Activated naive CD8-positive, alpha-beta T cell treated with anti-CD3 and anti-CD28 coated beads for 36 hours (primary cell): ENCODE measurements at regions not wholly inside any gene's neighbourhood (a gene's known extent, or its start where the extent isn't known, plus 50 kb on each side); places are given as distances from the start of the nearest gene placed in this dataset.

ENCODE experiments used
- DNase-seq: peaks from one replicate; pipeline ENCODE4 v3.0.0; 2021
- H3K27ac Mint-ChIP-seq: one replicate; pipeline ENCODE4 v1.8.0; 2022; ENCODE audit warnings: mild to moderate bottlenecking, moderate library complexity, mixed read lengths
- H3K27me3 Mint-ChIP-seq: one replicate; pipeline ENCODE4 v1.8.0; 2022; ENCODE audit warnings: mild to moderate bottlenecking, mixed read lengths
- H3K36me3 Mint-ChIP-seq: one replicate; pipeline ENCODE4 v1.8.0; 2021; ENCODE audit warnings: mild to moderate bottlenecking, mixed read lengths
- H3K4me1 Mint-ChIP-seq: one replicate; pipeline ENCODE4 v1.8.0; 2021; ENCODE audit warnings: mixed read lengths
- H3K4me3 Mint-ChIP-seq: one replicate; pipeline ENCODE4 v1.8.0; 2022; ENCODE audit warnings: mild to moderate bottlenecking, moderate library complexity, mixed read lengths
- H3K9me3 Mint-ChIP-seq: one replicate; pipeline ENCODE4 v1.8.0; 2022; ENCODE audit warnings: mixed read lengths

- no peak for DNase-seq
- no peaks in the 10 kb centered on the region for H3K36me3 Mint-ChIP-seq
- no peak overlapping the region for H3K27ac Mint-ChIP-seq
- no peaks in the 10 kb centered on the region for H3K4me1 Mint-ChIP-seq
- H3K27me3 Mint-ChIP-seq = peaks cover 14% of the 10 kb centered on the region
- no peaks in the 10 kb centered on the region for H3K9me3 Mint-ChIP-seq
- no peak overlapping the region for H3K4me3 Mint-ChIP-seq
Observed at GRCh38 chr22:34861787-34862186, 204.2 kb upstream of the ISX start.

- Mint-ChIP-seq H3K36me3 (no peaks in the 10 kb centered on the region), H3K9me3 (no peaks in the 10 kb centered on the region), H3K4me3 (no peak overlapping the region), H3K27ac (no peak overlapping the region), H3K4me1 (peaks cover 2% of the 10 kb centered on the region), H3K27me3 (peaks cover 27% of the 10 kb centered on the region)
- DNase-seq = no peak
Observed at GRCh38 chr22:34866081-34866480, 199.9 kb upstream of the ISX start.

- no peaks in the 10 kb centered on the region for H3K36me3 Mint-ChIP-seq
- H3K9me3 Mint-ChIP-seq = no peaks in the 10 kb centered on the region
- DNase-seq = no peak
- H3K4me3 Mint-ChIP-seq = no peak overlapping the region
- H3K27me3 Mint-ChIP-seq = peaks cover 27% of the 10 kb centered on the region
- no peak overlapping the region for H3K27ac Mint-ChIP-seq
- H3K4me1 Mint-ChIP-seq = peaks cover 2% of the 10 kb centered on the region
Observed at GRCh38 chr22:34866495-34867131, 199.3 kb upstream of the ISX start.

- no peak overlapping the region for H3K4me3 Mint-ChIP-seq
- H3K9me3 Mint-ChIP-seq = no peaks in the 10 kb centered on the region
- no peak for DNase-seq
- H3K4me1 Mint-ChIP-seq = no peaks in the 10 kb centered on the region
- H3K27ac Mint-ChIP-seq = no peak overlapping the region
- no peaks in the 10 kb centered on the region for H3K36me3 Mint-ChIP-seq
- peaks cover 3% of the 10 kb centered on the region for H3K27me3 Mint-ChIP-seq
Observed at GRCh38 chr22:34877506-34877905, 188.5 kb upstream of the ISX start.

GRCh38 chr22:34878171-34878570, 187.8 kb upstream of the ISX start:
- no peak overlapping the region for H3K4me3 Mint-ChIP-seq
- H3K36me3 Mint-ChIP-seq = no peaks in the 10 kb centered on the region
- no peaks in the 10 kb centered on the region for H3K4me1 Mint-ChIP-seq
- H3K27ac Mint-ChIP-seq = no peak overlapping the region
- DNase-seq = no peak
- no peaks in the 10 kb centered on the region for H3K9me3 Mint-ChIP-seq
- H3K27me3 Mint-ChIP-seq = peaks cover 3% of the 10 kb centered on the region

GRCh38 chr22:34879001-34879400, 187.0 kb upstream of the ISX start:
- H3K4me1 Mint-ChIP-seq = no peaks in the 10 kb centered on the region
- H3K27me3 Mint-ChIP-seq = peaks cover 3% of the 10 kb centered on the region

GRCh38 chr22:34880662-34881061, 185.3 kb upstream of the ISX start:
- H3K9me3 Mint-ChIP-seq = no peaks in the 10 kb centered on the region
- no peaks in the 10 kb centered on the region for H3K4me1 Mint-ChIP-seq
- DNase-seq = no peak
- no peak overlapping the region for H3K27ac Mint-ChIP-seq
- H3K4me3 Mint-ChIP-seq = no peak overlapping the region
- peaks cover 9% of the 10 kb centered on the region for H3K27me3 Mint-ChIP-seq
- H3K36me3 Mint-ChIP-seq = no peaks in the 10 kb centered on the region

More at GRCh38 chr22:34879001-34879400, 187.0 kb upstream of the ISX start:
- Mint-ChIP-seq H3K36me3 (no peaks in the 10 kb centered on the region), H3K9me3 (no peaks in the 10 kb centered on the region), H3K27ac (no peak overlapping the region), H3K4me3 (no peak overlapping the region)
- no peak for DNase-seq

- no peaks in the 10 kb centered on the region for H3K9me3 Mint-ChIP-seq
- H3K27ac Mint-ChIP-seq = no peak overlapping the region
- H3K27me3 Mint-ChIP-seq = peaks cover 6% of the 10 kb centered on the region
- H3K36me3 Mint-ChIP-seq = no peaks in the 10 kb centered on the region
- H3K4me3 Mint-ChIP-seq = no peak overlapping the region
- no peaks in the 10 kb centered on the region for H3K4me1 Mint-ChIP-seq
- DNase-seq = no peak
Observed at GRCh38 chr22:34881453-34881852, 184.5 kb upstream of the ISX start.

GRCh38 chr22:34885852-34886251, 180.1 kb upstream of the ISX start:
- Mint-ChIP-seq H3K27me3 (peaks cover 6% of the 10 kb centered on the region), H3K27ac (no peak overlapping the region), H3K36me3 (no peaks in the 10 kb centered on the region), H3K4me1 (no peaks in the 10 kb centered on the region), H3K9me3 (peaks cover 7% of the 10 kb centered on the region), H3K4me3 (no peak overlapping the region)
- DNase-seq = no peak

- Mint-ChIP-seq H3K4me1 (no peaks in the 10 kb centered on the region), H3K4me3 (no peak overlapping the region), H3K9me3 (peaks cover 7% of the 10 kb centered on the region), H3K36me3 (no peaks in the 10 kb centered on the region), H3K27me3 (peaks cover 6% of the 10 kb centered on the region), H3K27ac (no peak overlapping the region)
- no peak for DNase-seq
Observed at GRCh38 chr22:34886391-34886790, 179.6 kb upstream of the ISX start.

- Mint-ChIP-seq H3K4me1 (no peaks in the 10 kb centered on the region), H3K27ac (no peak overlapping the region)
Observed at GRCh38 chr22:34886812-34887211, 179.1 kb upstream of the ISX start.

GRCh38 chr22:34897126-34897525, 168.8 kb upstream of the ISX start:
- H3K4me3 Mint-ChIP-seq = no peak overlapping the region
- no peak for DNase-seq
- no peaks in the 10 kb centered on the region for H3K36me3 Mint-ChIP-seq
- no peaks in the 10 kb centered on the region for H3K4me1 Mint-ChIP-seq
- H3K27me3 Mint-ChIP-seq = peaks cover 7% of the 10 kb centered on the region
- H3K9me3 Mint-ChIP-seq = no peaks in the 10 kb centered on the region
- no peak overlapping the region for H3K27ac Mint-ChIP-seq

More at GRCh38 chr22:34886812-34887211, 179.1 kb upstream of the ISX start:
- DNase-seq = no peak
- no peaks in the 10 kb centered on the region for H3K36me3 Mint-ChIP-seq
- H3K4me3 Mint-ChIP-seq = no peak overlapping the region
- H3K27me3 Mint-ChIP-seq = peaks cover 6% of the 10 kb centered on the region
- peaks cover 7% of the 10 kb centered on the region for H3K9me3 Mint-ChIP-seq

GRCh38 chr22:34902335-34902734, 163.6 kb upstream of the ISX start:
- H3K27ac Mint-ChIP-seq = no peak overlapping the region
- no peaks in the 10 kb centered on the region for H3K4me1 Mint-ChIP-seq
- no peaks in the 10 kb centered on the region for H3K27me3 Mint-ChIP-seq
- H3K36me3 Mint-ChIP-seq = no peaks in the 10 kb centered on the region
- H3K4me3 Mint-ChIP-seq = no peak overlapping the region
- H3K9me3 Mint-ChIP-seq = no peaks in the 10 kb centered on the region
- DNase-seq = no peak

GRCh38 chr22:34903416-34903815, 162.5 kb upstream of the ISX start:
- Mint-ChIP-seq H3K4me1 (no peaks in the 10 kb centered on the region), H3K4me3 (no peak overlapping the region), H3K9me3 (no peaks in the 10 kb centered on the region), H3K36me3 (no peaks in the 10 kb centered on the region), H3K27me3 (no peaks in the 10 kb centered on the region), H3K27ac (no peak overlapping the region)
- no peak for DNase-seq

- H3K27ac Mint-ChIP-seq = no peak overlapping the region
- no peaks in the 10 kb centered on the region for H3K27me3 Mint-ChIP-seq
- no peaks in the 10 kb centered on the region for H3K9me3 Mint-ChIP-seq
- no peak for DNase-seq
- H3K4me3 Mint-ChIP-seq = no peak overlapping the region
- H3K36me3 Mint-ChIP-seq = no peaks in the 10 kb centered on the region
- no peaks in the 10 kb centered on the region for H3K4me1 Mint-ChIP-seq
Observed at GRCh38 chr22:34904486-34904885, 161.5 kb upstream of the ISX start.

- Mint-ChIP-seq H3K27ac (no peak overlapping the region), H3K9me3 (no peaks in the 10 kb centered on the region), H3K27me3 (peaks cover 12% of the 10 kb centered on the region), H3K4me3 (no peak overlapping the region), H3K36me3 (no peaks in the 10 kb centered on the region), H3K4me1 (no peaks in the 10 kb centered on the region)
- DNase-seq = no peak
Observed at GRCh38 chr22:34913826-34914225, 152.1 kb upstream of the ISX start.
